GM19328 (cell line): ENCODE measurements at regions not wholly inside any gene's neighbourhood (a gene's known extent, or its start where the extent isn't known, plus 50 kb on each side); places are given as distances from the start of the nearest gene placed in this dataset.
"Not testable (repeated sequence)": the region's sequence is repeated elsewhere in the genome, so short reads cannot be mapped to it uniquely, and the experiment has no call there.

Experiments
- ATAC-seq: cut with Tn5 transposase; IDR thresholded peaks from one replicate; pipeline ENCODE4 v1.9.1; 2021; ENCODE audit warnings: mild to moderate bottlenecking, moderate library complexity; ENCODE audit not compliant: unreplicated experiment

DNA sequence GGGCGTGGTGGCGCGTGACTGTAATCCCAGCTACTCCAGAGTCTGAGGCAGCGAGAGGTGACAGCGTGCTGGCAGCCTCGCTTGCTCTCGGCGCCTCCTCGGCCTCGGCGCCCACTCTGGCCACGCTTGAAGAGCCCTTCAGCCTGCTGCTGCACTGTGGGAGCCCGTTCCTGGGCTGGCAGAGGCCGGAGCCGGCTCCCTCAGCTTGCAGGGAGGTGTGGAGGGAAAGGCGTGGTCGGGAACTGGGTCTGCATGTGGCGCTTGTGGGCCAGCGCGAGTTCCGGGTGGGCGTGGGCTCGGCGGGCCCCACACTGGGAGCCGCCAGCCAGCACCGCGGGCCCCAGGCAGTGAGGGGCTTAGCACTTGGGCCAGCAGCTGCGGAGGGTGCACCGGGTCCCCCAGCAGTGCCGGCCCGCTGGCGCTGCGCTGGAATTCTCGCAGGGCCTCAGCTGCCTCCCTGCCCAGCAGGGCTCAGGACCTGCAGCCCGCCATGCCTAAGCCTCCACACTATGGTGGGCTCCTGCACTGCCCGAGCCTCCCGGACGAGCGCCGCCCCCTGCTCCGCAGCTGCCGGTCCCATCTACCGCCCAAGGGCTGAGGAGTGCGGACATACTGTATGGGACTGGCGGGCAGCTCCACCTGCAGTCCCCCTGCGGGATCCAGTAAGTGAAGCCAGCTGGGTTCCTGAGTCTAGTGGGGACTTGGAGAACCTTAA lies 1093.3 kb upstream of the CDH8 start:
- ATAC-seq, result no peak

GRCh38 chr16:63119905-63120304 lies 1083.7 kb upstream of the CDH8 start:
- ATAC-seq, result not testable (repeated sequence)

DNA sequence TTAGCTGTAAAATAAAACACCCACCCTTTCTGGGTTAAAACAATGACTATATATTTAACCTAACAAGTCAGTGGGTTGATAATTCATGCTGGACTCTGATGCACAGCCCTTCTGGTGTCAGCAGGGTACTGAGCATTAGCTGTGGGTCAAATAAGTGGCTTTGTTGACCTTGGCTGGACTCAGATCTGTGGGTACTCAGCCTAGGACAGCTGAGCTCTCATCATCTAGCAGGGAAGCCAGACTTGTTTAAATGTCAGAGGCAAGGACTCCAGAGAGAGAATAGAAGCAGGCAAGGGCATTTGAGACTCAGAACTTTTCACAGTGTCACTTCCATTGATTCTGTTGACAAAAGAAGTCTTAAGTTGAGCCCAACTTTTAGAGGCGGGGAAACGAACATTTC lies 1063.8 kb upstream of the CDH8 start:
- no peak for ATAC-seq

DNA sequence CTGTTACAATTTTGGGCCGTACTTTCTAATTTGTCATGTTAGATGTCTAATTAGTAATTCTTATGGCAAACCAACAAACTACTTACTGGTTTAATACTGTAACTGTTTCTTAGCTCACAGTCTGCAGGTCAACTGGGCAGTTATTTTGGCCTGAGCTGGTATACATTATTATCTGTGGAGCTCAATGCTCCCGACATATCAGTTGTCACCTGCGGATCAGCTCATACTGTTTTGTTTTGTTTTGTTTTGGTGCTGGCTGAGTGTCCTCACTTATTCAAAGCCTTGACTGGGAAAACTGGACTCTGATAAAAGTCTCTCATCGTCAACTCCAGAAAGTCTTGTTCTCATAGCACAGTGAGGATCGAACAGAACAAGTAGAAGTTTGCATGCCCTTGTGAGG lies 1060.6 kb upstream of the CDH8 start:
- ATAC-seq, result no peak

GRCh38 chr16:63092736-63093135 lies 1056.5 kb upstream of the CDH8 start:
- ATAC-seq, result no peak

GRCh38 chr16:63082101-63082500 lies 1045.9 kb upstream of the CDH8 start:
- no peak for ATAC-seq

DNA sequence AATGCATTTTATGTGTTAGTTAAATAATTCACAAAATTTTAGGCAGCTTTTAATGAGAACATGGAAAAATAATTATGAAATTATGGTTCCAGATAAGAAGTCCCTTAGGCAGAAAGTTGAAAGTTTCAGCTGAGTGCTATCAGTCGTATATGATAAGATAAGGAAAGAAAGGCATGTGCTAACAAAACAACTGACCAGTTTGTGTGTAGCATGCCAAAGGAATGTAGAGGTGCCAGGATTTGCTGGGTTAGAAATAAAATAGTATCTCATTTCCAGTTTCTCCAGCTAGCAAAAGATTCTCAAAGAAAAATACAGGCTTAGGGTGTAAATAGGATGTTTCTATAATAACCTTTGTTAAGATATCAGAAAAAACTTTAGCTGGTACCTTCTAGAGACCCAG lies 1044.5 kb upstream of the CDH8 start:
- no peak for ATAC-seq

DNA sequence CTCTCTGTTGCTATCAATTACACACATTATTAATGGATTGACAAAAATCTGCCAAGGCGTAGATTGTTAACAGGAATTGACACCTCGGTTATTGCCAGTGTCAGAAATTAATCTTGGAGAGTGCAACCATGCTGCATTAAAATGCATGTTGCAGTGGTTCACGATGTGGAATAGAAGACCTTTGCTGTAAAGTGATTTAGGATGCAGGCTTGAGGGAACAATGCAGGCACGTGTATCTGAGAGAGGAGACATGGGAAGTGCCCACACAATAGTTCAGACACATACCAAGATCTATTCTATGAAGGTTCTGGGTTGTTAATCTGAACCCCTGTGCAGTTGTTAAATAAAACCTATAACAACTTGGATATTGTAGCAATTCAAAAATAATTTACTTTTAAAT lies 1032.8 kb upstream of the CDH8 start:
- no peak for ATAC-seq

DNA sequence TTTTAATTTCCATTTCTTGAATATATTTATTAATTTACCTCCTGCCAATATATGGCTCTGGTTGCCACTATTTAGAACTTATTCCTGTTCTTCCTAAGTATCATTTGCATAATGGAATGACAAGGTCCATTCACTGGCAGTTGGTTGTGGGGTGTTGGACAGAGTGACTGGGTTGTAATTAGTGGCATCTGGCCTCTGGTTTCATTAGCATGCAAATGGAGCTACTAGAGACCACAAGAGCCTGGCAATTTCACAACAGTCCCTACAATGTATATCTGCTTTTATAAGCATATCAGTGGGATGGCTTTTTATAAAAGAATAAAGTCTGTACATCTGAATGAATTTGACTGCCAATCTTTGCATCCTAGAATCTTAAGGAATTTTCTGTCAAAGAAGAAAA lies 1030.9 kb upstream of the CDH8 start:
- no peak for ATAC-seq

GRCh38 chr16:63066552-63066951 lies 1030.3 kb upstream of the CDH8 start:
- ATAC-seq, result no peak

DNA sequence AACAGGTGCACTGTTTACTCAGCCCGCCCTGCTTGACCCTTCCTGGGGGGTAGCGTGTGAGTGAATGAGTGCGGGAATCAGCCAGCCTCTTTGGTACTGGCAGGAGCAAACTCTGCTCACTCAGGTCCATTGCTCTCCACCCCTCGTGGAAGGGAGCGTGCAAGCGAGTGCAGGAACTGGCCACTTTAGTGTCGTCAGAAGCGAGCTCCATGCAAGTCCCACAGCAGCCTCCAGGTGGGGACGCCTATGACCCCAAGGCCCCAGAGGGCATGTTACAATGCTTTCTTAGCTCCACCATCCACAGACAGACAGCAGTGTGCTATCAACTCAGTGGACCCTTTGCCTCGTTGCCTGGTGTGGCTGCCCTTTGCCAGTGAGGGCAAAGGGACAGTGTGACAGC lies 1025.1 kb upstream of the CDH8 start:
- ATAC-seq, result no peak

DNA sequence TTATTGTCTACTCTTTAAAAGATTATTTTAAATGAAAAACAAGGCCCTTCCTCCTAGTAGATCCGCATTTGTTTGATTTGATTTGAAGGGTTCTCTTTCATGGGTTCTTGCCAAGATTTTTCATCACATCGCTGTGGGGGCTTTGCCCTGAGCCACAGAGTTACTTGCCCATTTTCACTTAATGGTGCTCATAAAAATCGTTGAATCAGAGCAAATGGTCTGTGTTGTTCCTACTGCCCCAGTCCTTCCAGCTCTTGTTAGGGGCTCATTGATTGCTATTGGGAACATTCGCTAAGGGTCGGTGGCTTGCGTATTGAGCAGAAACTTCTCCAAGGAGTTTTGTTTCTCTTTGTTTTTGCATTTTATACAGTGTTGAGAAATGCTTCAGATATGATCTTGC lies 1023.4 kb upstream of the CDH8 start:
- ATAC-seq, result no peak

DNA sequence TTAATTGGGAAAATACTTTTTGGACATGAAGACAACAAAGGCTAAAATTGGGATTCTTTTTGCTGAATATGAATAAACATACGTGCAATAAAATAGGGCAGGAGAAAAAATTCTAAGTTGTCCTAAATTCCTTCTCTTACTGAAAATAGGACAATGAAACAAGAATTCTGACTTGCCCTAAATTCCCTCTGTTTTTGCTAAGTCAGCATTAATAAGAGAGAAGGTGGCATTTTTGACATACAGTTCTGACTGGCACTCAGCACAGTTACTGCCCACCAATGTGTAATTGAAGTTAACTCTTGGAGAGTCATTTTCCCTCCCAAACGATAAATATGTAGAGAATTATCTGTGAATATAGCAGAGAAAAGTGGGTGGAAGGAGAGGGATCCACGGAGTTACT lies 1021.1 kb upstream of the CDH8 start:
- no peak for ATAC-seq

DNA sequence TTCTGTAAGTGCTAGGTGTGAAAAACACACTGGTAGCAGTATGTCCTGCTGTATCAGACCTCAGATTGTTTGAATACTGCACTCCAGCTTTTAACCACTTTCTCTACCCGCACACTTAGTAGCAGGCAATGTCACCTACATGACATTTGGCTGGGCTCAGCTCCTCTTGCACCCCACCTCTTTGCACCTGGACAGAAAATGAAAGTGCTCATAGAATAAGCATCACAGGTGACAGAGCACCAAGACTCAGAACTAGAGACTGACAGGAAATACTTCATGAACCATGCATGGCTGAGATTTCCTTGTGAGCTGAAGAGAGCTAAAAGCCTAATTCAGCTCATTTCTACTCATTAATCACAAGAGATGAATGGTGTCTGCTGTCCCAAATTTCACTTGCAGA lies 1014.2 kb upstream of the CDH8 start:
- no peak for ATAC-seq

- no peak for ATAC-seq
Observed at GRCh38 chr16:63038397-63039106, 1002.3 kb upstream of the CDH8 start.

GRCh38 chr16:63037761-63038396 lies 1001.6 kb upstream of the CDH8 start:
- ATAC-seq, result no peak

DNA sequence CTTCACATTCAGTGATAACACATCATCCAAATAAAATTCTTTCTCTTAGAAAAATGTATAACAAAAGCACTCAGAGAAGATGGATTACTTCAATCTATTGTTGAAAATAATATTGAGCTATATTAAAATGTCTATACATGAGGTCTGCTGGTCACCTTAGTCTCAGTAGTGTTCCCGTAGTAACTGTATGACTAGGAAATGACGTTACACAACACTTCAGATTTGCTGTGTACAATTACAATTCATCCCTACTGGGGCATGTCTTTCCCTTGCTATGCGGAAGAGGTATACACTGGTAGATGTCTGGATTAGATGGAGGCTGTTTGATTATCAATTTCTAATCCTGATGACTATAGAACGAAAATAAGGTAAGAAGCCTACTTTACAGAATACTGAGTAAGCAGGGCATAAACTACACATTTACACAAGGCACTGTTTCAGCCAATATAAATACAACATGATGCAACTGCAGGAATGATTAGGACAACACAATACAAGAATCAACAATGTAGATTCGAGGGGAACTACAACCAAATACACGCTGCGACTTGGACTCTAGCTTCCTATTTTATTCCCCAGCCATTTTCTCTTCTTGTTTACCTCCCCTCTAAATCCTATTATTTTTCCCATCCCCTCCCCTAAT lies 982.5 kb upstream of the CDH8 start:
- no peak for ATAC-seq

GRCh38 chr16:63008688-63009087 lies 972.5 kb upstream of the CDH8 start:
- no peak for ATAC-seq

- ATAC-seq, result no peak
Observed at GRCh38 chr16:63005356-63005755, 969.1 kb upstream of the CDH8 start.

GRCh38 chr16:62989480-62989879 lies 953.2 kb upstream of the CDH8 start:
- ATAC-seq, result no peak

DNA sequence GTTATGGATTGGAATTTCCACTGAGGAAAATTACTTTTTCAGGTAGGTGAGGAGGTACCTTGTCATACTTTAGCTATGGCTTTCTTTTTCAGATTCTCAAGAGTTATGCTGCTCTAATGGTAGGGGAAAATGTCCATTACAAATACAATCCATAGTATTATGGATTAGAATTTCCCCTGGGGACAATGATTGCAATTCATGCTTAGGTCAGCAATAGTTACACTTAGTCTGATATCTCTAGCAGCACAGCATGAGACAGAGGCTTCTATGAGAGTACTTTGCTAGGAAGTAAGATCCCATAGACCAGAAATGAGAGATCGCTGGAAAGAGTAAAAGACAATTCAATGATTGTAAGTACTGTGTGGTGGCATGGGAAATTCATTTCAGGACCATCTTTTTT lies 949.5 kb upstream of the CDH8 start:
- ATAC-seq, result no peak

DNA sequence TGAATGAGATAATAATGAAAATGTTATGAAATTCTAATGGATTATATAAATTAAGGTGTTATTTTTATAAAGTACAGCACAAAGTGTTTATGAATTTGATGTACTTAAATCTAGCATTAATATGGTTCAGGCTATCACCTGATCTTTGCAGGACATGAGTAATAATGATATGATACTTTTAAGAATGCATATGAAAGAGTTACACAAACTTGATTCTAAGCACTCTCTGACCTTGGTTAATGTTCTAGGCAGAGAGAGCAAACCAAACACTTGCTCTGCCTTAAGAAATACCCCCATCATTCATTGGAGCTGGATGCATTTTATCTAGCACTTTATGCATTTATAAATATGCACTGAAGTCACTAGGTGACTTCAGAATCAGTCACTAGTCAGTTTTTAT lies 942.2 kb upstream of the CDH8 start:
- ATAC-seq, result no peak
